ENCODE measurements at regions not wholly inside any gene's neighbourhood (a gene's known extent, or its start where the extent isn't known, plus 50 kb on each side); places are given as distances from the start of the nearest gene placed in this dataset.

- no peak for TF ChIP-seq CTCF (IDR thresholded peaks at IDR 0.05)
- TF ChIP-seq POLR2A (IDR thresholded peaks at IDR 0.05) = no peak
Observed at GRCh38 chr1:195394567-195394966, 1213.7 kb downstream of the KCNT2 start.

Data from thyroid gland (tissue), 4 donors.